ENCODE measurements at regions not wholly inside any gene's neighbourhood (a gene's known extent, or its start where the extent isn't known, plus 50 kb on each side); places are given as distances from the start of the nearest gene placed in this dataset.

DNA sequence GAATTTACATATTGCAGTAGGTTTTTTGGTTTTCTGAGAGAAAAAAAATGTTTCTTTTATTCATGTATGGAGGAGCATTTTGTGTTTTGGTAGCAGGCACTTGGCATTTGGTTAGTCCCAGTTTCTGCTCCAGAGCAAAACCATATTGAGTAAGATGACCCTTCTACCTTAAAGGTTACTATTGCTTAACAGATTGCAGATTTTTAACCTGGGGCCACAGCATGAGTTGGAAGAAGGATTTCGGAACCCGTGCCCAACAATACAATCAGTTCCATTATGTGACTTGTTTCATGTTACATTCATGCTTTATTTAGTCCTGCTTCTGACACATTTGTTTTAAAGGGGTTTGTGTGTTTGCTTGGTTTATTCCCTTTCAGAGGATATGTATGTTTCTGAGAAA lies 496.3 kb downstream of the TFAP2B start:
- TF ChIP-seq POLR2A (IDR thresholded peaks at IDR 0.05) (no peak), CTCF (IDR thresholded peaks at IDR 0.05) (no peak)

Data from esophagus squamous epithelium (tissue), 4 donors.